GM23338 (cell line): ENCODE measurements at regions not wholly inside any gene's neighbourhood (a gene's known extent, or its start where the extent isn't known, plus 50 kb on each side); places are given as distances from the start of the nearest gene placed in this dataset.

Source experiments
- CREB1 ChIP-seq: fragments of 250-450 bp; sonication (Bioruptor Pico); IDR thresholded peaks from 2 replicates; pipeline ENCODE4 v1.5.0; 2020; ENCODE audit warnings: low read depth, mild to moderate bottlenecking, moderate library complexity
- EZH2 ChIP-seq: fragments of 200-600 bp; sonication (generic); IDR thresholded peaks from one replicate; pipeline ENCODE4 v1.8.0; 2017; ENCODE audit warnings: antibody characterized with exemption, mild to moderate bottlenecking, low read depth; ENCODE audit not compliant: unreplicated experiment
- JUNB ChIP-seq: IDR thresholded peaks from one replicate; pipeline ENCODE4 v1.6.1; 2016; ENCODE audit warnings: antibody characterized with exemption; ENCODE audit not compliant: unreplicated experiment
- NANOG ChIP-seq: IDR thresholded peaks from 2 replicates; pipeline ENCODE4 v1.6.1; 2016; ENCODE audit warnings: antibody characterized with exemption, borderline replicate concordance
- POLR2AphosphoS5 ChIP-seq: IDR thresholded peaks from 2 replicates; pipeline ENCODE4 v1.6.1; 2016; ENCODE audit warnings: antibody characterized with exemption, low read depth
- STAT1 ChIP-seq: IDR thresholded peaks from one replicate; pipeline ENCODE4 v1.6.1; 2016; ENCODE audit warnings: antibody characterized with exemption; ENCODE audit not compliant: unreplicated experiment
- ZNF331 ChIP-seq: fragments of 250-450 bp; sonication (Bioruptor Pico); IDR thresholded peaks from 2 replicates; pipeline ENCODE4 v1.5.0; 2020; ENCODE audit warnings: low read depth, mild to moderate bottlenecking, moderate library complexity
- TF ChIP-seq, protein P1 (sequence below): fragments of 250-450 bp; sonication (Bioruptor Pico); IDR thresholded peaks from 2 replicates; pipeline ENCODE4 v1.5.0; 2020; ENCODE audit warnings: mild to moderate bottlenecking, moderate library complexity
- TF ChIP-seq, protein P2 (sequence below), 2 experiments: fragments of 200-600 bp in 1 of 2; sonication (generic) in 1 of 2; conservative IDR thresholded peaks; 2 replicates each; pipeline versions ENCODE4 v1.5.1 to v1.6.1; 2016 to 2017; ENCODE audit warnings: antibody characterized with exemption in 2 of 2, low read depth in 2 of 2, mild to moderate bottlenecking in 2 of 2, moderate library complexity in 1 of 2
- TF ChIP-seq, protein P3 (sequence below): IDR thresholded peaks from 2 replicates; pipeline ENCODE4 v1.6.1; 2016; ENCODE audit warnings: antibody characterized with exemption

DNA sequence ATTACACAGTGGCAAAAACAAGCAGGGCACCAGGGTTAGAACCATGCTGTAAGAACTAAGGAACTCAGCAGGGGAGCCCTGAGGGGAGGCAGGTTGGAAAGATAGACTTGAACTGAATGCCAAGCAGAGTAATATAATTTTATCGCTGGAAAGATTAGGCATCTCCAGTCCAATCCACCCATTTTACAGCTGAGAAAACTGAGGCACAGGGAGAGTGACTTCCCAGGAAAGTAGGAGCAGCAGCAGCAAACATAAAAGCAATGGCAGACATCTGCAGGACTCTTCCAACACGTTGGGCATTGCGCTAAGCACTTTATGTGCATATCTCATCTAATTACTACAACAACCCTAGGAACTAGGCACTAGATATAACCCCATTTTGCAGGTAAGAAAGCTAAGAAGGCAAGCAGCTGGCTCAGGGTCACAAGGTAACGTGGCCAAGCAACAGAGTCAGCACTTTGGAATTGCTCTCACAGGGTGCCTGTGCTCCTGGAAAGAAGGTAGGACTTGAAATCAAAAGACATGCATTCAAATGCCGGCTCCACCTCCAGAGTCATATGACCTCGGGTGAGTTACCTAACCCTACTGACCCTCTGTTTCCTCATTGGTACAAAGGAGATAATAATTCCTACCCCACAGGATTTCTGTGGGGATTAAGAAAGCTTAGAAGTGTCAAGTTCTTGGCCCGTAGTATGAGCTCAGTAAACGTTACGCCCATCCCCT is 215.3 kb downstream of the BARX2 start (continued):
- TF ChIP-seq, protein P1, sequence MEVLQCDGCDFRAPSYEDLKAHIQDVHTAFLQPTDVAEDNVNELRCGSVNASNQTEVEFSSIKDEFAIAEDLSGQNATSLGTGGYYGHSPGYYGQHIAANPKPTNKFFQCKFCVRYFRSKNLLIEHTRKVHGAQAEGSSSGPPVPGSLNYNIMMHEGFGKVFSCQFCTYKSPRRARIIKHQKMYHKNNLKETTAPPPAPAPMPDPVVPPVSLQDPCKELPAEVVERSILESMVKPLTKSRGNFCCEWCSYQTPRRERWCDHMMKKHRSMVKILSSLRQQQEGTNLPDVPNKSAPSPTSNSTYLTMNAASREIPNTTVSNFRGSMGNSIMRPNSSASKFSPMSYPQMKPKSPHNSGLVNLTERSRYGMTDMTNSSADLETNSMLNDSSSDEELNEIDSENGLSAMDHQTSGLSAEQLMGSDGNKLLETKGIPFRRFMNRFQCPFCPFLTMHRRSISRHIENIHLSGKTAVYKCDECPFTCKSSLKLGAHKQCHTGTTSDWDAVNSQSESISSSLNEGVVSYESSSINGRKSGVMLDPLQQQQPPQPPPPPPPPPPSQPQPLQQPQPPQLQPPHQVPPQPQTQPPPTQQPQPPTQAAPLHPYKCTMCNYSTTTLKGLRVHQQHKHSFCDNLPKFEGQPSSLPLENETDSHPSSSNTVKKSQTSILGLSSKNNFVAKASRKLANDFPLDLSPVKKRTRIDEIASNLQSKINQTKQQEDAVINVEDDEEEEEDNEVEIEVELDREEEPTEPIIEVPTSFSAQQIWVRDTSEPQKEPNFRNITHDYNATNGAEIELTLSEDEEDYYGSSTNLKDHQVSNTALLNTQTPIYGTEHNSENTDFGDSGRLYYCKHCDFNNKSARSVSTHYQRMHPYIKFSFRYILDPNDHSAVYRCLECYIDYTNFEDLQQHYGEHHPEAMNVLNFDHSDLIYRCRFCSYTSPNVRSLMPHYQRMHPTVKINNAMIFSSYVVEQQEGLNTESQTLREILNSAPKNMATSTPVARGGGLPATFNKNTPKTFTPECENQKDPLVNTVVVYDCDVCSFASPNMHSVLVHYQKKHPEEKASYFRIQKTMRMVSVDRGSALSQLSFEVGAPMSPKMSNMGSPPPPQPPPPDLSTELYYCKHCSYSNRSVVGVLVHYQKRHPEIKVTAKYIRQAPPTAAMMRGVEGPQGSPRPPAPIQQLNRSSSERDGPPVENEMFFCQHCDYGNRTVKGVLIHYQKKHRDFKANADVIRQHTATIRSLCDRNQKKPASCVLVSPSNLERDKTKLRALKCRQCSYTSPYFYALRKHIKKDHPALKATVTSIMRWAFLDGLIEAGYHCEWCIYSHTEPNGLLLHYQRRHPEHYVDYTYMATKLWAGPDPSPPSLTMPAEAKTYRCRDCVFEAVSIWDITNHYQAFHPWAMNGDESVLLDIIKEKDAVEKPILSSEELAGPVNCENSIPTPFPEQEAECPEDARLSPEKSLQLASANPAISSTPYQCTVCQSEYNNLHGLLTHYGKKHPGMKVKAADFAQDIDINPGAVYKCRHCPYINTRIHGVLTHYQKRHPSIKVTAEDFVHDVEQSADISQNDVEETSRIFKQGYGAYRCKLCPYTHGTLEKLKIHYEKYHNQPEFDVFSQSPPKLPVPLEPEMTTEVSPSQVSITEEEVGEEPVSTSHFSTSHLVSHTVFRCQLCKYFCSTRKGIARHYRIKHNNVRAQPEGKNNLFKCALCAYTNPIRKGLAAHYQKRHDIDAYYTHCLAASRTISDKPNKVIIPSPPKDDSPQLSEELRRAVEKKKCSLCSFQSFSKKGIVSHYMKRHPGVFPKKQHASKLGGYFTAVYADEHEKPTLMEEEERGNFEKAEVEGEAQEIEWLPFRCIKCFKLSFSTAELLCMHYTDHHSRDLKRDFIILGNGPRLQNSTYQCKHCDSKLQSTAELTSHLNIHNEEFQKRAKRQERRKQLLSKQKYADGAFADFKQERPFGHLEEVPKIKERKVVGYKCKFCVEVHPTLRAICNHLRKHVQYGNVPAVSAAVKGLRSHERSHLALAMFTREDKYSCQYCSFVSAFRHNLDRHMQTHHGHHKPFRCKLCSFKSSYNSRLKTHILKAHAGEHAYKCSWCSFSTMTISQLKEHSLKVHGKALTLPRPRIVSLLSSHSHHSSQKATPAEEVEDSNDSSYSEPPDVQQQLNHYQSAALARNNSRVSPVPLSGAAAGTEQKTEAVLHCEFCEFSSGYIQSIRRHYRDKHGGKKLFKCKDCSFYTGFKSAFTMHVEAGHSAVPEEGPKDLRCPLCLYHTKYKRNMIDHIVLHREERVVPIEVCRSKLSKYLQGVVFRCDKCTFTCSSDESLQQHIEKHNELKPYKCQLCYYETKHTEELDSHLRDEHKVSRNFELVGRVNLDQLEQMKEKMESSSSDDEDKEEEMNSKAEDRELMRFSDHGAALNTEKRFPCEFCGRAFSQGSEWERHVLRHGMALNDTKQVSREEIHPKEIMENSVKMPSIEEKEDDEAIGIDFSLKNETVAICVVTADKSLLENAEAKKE (CRISPR knock-in tag): no peak
- TF ChIP-seq CREB1 (CRISPR knock-in tag) (no peak), JUNB (no peak), NANOG (no peak), ZNF331 (CRISPR knock-in tag) (no peak), STAT1 (no peak), EZH2 (no peak), POLR2AphosphoS5 (no peak)
- TF ChIP-seq, protein P2, sequence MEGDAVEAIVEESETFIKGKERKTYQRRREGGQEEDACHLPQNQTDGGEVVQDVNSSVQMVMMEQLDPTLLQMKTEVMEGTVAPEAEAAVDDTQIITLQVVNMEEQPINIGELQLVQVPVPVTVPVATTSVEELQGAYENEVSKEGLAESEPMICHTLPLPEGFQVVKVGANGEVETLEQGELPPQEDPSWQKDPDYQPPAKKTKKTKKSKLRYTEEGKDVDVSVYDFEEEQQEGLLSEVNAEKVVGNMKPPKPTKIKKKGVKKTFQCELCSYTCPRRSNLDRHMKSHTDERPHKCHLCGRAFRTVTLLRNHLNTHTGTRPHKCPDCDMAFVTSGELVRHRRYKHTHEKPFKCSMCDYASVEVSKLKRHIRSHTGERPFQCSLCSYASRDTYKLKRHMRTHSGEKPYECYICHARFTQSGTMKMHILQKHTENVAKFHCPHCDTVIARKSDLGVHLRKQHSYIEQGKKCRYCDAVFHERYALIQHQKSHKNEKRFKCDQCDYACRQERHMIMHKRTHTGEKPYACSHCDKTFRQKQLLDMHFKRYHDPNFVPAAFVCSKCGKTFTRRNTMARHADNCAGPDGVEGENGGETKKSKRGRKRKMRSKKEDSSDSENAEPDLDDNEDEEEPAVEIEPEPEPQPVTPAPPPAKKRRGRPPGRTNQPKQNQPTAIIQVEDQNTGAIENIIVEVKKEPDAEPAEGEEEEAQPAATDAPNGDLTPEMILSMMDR (conservative IDR thresholded peaks at IDR 0.05; ENCODE audit: low read depth in 2 of 2): no peak
- TF ChIP-seq, protein P3, sequence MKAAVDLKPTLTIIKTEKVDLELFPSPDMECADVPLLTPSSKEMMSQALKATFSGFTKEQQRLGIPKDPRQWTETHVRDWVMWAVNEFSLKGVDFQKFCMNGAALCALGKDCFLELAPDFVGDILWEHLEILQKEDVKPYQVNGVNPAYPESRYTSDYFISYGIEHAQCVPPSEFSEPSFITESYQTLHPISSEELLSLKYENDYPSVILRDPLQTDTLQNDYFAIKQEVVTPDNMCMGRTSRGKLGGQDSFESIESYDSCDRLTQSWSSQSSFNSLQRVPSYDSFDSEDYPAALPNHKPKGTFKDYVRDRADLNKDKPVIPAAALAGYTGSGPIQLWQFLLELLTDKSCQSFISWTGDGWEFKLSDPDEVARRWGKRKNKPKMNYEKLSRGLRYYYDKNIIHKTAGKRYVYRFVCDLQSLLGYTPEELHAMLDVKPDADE: no peak
